GM19025 (cell line): ENCODE measurements at regions not wholly inside any gene's neighbourhood (a gene's known extent, or its start where the extent isn't known, plus 50 kb on each side); places are given as distances from the start of the nearest gene placed in this dataset.

ENCODE experiments used
- ATAC-seq: cut with Tn5 transposase; IDR thresholded peaks from one replicate; pipeline ENCODE4 v1.9.1; 2021; ENCODE audit warnings: mild to moderate bottlenecking, low read depth, moderate library complexity; ENCODE audit not compliant: unreplicated experiment

GRCh38 chr22:48347311-48347710 lies 1480.4 kb downstream of the BRD1 start:
- no peak for ATAC-seq

- no peak for ATAC-seq
These were observed 1480.8 kb downstream of the BRD1 start for GRCh38 chr22:48346911-48347310.

GRCh38 chr22:48346311-48346710 lies 1481.4 kb downstream of the BRD1 start:
- no peak for ATAC-seq

GRCh38 chr22:48345631-48346030 lies 1482.0 kb downstream of the BRD1 start:
- ATAC-seq = no peak

- no peak for ATAC-seq
These were observed 1484.2 kb downstream of the BRD1 start for GRCh38 chr22:48343461-48343860.

DNA sequence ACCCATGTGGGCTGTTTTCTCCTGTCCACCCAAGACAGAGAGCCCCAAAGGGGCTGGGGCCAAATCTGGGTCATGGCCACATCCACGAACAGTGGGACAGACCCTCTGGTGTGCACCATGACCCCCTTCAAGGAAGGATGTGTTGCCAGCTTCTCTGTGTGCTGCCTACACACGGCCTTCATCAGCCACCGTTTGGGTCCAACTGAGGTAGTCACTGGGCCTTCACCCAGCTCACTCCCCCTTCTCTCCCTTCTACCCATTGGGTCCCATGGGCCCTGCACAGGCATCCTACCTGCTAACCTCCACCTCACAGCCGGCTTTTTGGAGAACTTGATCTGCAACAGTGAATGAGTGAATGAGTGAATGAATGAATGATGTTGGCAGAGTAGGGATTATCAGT lies 1484.9 kb downstream of the BRD1 start:
- no peak for ATAC-seq

DNA sequence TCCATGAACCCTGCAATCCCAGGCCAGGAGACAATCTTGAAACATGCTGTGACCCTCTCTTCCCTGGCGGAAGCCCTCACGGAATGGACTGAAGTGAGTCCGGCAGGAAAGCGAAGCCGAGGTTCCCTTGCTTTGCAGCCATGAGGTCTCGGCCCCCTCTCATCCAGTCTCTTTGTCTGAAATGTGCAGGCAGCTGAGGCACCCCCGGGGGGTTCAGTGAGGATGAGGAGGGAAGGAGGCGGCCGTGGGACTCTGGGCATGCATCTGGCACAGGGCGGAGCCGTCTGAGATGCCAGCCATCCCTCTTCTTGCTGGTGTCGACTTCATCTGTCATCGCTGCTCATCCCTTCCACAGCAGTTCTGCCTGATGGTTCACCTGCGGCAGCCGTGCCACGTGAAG lies 1485.7 kb downstream of the BRD1 start:
- no peak for ATAC-seq

DNA sequence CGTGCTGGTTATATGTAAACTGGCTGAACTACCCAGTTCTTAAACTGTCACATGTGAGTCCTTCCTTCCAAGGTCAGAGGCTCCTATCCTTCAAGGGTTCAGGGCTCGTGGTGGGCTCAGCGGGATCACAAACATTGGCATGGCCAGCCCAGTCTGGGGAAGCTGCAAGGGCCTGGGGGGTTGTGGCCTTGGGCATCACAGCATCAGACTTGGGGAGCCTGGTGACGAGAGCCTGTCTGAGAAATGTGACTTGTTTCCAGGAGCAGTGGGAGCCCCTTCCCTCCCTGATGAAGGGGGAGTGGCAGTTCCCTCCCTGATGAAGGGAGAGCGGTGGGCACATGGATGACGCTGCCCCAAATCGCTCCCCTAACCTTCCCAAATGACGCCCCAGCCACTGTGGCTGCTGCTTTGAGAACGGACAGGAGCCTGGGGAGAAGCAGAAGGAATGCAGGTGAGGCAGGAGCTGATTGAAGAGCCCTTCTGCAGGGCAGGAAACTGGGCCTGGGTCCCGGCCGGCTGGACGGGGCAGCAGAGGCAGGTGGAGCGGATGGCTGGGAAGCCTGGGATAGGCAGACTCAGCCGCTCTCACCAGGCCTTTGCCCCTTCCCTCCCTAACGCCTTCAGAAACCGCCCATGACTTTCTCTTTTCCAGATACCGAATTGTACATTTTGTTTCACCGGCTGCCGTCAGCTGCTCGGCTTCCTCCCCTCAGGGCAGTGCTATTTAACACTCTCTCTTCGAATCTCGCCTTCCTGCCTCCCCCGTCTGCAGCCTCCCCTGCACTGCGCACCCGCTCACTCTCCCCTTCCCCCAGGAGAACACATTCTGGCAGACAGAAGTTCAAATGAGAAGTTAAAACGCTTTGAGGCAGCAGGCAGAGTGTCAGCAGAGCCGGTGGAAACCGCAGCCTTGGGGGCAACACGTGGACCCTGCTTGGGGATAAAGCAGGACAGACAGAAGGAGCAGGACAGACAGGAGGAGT lies 1486.7 kb downstream of the BRD1 start:
- no peak for ATAC-seq

DNA sequence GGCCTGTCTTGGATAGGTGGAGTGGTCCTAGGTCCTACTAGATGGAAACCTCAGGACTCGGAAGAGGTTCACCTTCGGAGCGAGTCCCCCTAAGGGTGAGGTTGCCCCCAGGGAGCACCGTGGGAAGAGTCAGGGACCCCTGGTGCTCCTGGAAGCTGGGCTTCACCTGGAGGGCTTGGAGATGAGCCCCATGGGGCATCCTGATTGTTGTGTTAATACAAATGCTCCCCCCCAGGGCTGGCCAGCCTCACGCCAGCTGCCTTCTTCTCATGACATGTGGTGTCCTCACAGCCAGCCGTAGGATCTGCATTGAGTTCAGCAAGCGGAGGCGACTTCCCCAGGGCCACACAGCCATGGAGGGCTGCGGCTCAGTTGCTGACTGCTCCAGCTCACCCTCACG lies 1487.5 kb downstream of the BRD1 start:
- no peak for ATAC-seq

GRCh38 chr22:48338793-48339705 lies 1488.6 kb downstream of the BRD1 start:
- ATAC-seq = no peak

DNA sequence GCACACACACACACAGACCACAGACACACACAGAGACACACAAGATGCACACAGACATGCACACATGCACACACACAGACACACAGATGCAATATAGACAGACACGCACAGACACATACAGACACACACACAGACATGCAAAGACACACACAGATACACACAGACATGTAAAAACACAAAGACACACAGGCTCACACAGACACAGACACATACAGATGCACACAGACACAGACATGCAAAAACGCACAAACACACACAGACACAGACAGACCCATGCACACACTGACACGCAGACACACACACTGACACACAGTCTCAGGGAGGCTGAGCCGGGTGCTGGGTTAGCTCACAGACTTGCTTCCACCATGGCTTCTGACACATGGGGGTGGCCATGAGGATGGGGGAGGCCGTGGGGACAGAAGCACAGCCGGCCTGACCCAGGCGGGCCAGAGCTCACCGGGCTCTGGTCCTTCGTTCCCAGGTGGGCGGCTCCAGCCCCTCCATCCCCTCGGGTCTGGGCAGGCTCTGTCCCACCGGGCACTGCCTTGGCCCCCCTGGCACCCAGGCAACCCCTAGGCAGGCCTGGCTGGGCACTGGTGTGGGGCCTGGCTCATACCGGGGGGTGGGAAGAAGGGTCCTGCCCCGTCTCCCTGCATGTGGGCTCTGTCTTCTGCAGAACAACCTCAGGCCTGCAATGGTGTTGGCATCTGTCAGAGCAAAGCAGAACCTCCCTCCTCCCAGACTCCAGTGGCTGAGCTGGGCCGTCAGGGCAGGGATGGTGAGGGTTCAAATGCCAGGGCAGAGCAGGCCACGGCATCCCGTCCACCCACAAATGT lies 1489.5 kb downstream of the BRD1 start:
- no peak for ATAC-seq

- ATAC-seq = no peak
These were observed 1491.2 kb downstream of the BRD1 start for GRCh38 chr22:48336339-48337060.

GRCh38 chr22:48335442-48336139 lies 1492.1 kb downstream of the BRD1 start:
- no peak for ATAC-seq

- ATAC-seq = no peak
These were observed 1492.7 kb downstream of the BRD1 start for GRCh38 chr22:48334971-48335370.

DNA sequence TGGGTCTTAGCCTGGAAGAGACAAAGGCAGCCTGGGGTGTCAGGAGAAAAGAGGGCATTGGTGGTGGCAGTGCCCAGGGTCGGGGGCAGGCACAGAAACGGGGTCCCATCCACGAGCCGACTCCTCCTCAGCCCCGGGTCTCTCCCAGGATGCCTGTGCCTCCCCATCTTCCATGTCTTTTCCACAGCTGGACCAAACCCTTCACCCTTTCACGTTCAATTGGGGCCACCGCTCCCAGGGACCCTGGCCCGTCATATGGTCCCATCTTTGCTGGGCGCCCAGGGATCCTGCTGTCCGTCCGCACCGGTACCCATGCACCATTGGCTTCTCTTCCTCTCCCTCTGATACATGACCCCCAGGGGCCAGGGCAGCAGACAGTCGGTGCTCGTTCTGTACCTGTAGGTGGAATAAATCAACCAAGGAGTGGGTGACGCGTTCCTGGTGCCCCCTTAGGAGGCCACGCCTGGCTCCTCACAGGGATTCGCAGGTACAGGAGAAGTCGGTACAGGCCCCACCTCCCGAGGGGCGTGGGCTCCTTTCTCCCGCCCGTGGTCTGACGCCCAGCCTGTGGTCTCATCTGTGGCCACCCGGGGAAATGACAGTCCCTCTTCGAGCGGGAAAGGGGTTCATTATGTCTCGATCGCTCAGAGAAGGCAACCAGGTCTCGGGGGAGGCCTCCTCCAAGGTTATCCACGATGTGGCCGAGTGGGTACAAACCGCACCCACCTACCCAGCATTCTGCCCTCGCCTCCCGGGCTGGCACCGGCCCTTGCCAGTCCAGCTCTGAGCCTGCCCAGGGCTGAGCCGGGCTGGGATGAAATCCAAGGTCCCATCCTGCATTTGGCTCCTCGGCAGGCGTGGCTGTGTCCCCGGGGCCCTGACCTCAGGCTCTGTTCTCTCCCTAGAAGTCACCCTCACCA lies 1493.6 kb downstream of the BRD1 start:
- ATAC-seq = no peak

DNA sequence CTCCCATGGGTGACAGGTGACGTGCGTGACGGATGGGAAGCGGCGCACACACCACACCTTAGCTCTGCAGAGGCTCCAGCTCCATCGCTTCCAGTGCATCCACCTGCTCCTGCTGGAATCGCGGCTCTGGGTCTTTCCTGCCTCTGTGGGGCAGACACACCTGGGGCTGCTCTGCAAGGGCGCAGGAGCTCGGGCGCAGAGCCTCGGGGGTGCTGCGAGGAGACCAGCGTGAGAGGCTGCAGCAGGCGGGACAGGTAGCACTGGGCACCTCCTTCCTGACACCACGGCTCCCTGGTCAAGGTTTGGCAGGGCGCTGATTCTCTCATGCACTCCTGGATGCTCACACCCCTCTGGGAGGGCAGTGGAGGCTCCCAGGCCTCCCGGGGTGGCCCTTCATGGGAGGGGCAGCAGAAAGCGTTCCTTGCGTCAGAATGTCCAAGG lies 1494.3 kb downstream of the BRD1 start:
- no peak for ATAC-seq

GRCh38 chr22:48332438-48333322 lies 1495.0 kb downstream of the BRD1 start:
- no peak for ATAC-seq
